HG02759 (cell line): ENCODE measurements at regions not wholly inside any gene's neighbourhood (a gene's known extent, or its start where the extent isn't known, plus 50 kb on each side); places are given as distances from the start of the nearest gene placed in this dataset.

Source experiments
- ATAC-seq: cut with Tn5 transposase; IDR thresholded peaks from one replicate; pipeline ENCODE4 v1.9.1; 2021; ENCODE audit warnings: mild to moderate bottlenecking, moderate library complexity; ENCODE audit not compliant: unreplicated experiment

GRCh38 chr9:120294003-120294402 is 286.0 kb downstream of the CDK5RAP2 start:
- no peak for ATAC-seq

- no peak for ATAC-seq
These were observed 287.4 kb downstream of the CDK5RAP2 start for GRCh38 chr9:120292606-120293005.

DNA sequence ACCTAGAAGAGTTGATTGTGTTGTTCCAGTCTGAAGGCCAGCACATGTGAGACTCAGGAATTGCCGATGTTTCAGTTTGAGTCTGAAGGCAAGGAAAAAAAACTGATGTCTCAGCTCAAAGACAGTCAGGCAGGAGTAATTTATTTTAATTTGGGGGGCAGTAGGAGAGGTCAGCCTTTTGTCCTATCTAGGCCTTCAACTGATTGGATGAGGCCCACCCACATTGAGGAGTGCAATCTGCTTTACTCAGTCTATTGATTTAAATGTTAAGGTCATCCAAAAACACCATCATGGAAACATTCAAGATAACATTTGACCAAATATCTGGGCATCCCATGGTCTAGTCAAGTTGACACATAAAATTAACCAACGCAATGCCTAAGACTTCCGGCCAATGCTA is 288.9 kb downstream of the CDK5RAP2 start:
- no peak for ATAC-seq

DNA sequence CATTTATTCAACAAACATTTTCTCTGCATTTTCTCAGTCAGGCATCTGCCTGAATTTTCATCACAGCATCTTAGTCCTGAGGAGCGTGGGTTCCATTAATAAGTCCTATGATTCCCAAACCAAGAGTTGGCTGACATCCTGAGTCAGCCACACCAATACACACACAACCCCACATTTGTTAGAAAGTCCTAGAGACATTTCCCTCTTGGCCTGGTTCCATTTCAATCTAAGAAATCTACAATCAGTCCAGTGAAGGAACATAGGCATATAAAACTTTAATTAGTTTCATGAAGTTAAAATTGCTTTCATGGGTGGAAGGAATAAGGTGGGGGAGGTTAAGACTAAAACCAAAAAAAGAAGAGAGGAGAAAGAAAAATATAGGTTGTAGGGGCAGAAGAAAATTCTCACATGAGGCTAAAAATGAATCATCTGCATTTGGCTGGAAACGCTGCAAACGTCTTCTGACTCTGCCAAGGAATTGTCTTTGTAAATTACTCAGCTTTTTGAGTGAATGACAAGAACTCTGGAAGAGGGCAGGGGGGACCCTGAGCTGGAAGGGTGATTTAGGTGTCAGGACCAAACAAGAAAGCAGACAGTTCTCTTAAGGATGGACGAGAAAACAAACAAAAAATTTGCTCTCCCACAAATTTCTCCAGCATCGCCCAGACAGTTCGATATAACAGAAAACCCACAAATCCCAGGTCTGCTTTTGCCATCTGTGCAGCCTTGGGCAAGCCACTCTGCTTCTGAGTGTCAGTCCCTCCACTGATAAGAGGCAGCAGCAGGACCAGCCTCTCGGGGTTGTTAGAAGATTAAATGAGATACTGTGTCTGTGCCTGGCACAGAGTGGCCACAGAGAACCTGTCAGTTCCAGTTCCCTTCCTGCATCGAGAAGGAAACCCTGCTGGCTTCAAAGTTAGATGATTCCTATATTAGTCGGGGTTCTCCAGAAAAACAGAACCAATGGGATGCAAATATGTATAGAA is 289.7 kb downstream of the CDK5RAP2 start:
- no peak for ATAC-seq

DNA sequence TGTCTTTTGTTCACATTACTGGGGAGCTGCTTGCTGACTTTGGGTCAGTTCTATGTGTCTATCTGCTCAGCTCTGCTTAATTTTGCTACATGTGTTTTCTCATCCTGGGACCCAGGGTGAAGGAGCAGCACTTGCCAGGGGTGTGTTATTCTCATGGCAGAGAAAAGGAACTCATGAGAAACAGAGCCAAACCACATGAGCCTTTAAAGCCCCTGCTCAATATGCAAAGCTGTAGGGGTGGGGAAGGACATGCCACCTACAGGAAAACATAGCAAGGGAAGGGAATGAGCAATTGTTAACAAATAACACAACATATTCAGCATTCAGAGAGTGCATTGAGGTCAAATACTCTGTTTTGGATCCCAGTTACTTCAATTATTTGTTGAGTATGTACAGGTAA is 290.9 kb downstream of the CDK5RAP2 start:
- ATAC-seq, result no peak

GRCh38 chr9:120286530-120286929 is 293.4 kb downstream of the CDK5RAP2 start:
- ATAC-seq, result no peak

DNA sequence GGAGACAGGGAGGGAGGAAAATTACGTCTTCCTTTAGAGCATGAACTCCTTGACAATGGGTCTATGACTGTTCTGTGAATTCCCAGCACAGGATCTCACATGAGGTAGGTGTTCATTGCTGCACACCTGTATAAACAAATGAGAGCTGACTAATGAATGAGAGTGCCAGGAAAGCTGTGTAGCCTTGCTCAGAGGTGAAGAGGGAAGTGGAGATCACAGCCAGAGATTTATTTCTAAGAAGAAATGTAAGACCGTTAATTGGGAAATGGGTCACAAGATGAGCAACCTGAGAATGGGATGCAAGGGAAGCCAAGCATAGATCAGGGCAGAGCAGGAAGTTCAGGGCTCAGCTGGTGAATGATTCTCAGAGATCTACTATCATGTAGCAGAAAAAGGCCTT is 295.1 kb downstream of the CDK5RAP2 start:
- ATAC-seq, result no peak

GRCh38 chr9:120281665-120282064 is 298.3 kb downstream of the CDK5RAP2 start:
- ATAC-seq, result no peak

DNA sequence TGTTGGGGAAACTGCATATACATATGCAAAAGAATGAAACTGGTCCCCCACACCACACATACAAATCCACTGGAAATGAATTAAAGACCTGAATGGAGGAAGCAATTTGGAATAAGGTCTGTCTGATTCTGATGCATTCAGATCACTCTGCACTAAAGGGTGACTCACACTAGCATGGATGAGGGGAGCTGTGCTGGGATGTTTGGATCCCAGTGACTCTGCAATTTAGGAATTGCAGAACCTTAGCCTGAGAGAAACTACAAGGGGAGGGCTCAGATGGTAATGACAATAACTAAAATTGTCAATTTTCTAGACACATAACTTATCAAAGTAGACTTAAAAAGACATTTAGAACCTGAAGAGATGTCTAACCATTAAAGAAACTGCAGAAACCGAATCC is 312.0 kb downstream of the CDK5RAP2 start:
- ATAC-seq, result no peak

DNA sequence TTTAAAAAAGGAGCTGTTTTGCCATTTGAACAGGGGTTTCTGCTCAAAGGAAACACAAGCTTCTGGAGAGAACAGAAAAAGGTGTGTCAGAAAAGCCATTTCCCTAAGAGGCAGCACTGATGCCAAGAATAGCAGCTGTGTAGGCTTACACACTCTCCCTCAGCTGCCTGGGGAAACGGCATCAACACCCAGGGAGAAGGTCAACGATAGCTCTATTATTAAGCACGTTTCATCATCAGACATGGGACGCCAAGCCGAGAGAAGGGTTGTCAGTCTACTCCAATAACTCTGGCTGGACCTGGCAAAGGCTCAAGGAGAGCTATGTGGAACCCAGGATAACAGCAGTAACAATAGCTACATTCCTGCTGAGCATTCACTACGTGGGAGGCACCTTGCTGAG is 314.2 kb downstream of the CDK5RAP2 start:
- no peak for ATAC-seq

DNA sequence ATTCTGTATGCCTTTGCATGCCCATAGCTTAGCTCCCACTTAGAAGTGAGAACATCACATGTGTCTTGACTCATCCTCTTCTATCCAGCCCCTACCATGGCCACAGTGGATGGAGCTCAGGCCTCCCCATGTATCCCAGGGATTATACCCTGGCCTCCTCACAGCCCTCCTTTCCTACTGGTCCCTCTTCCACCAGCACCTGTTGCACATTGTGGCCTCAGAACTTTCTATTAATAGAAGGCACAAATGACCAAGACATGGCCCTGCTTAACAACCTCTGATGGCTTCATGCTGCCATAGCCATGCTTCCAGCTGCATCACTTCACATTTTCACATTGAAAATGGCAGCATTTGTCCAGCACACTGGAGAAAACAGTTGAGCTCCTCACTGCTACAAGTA is 315.4 kb downstream of the CDK5RAP2 start:
- no peak for ATAC-seq

- no peak for ATAC-seq
These were observed 316.1 kb downstream of the CDK5RAP2 start for GRCh38 chr9:120263836-120264235.

GRCh38 chr9:120261419-120261818 is 318.5 kb downstream of the CDK5RAP2 start:
- ATAC-seq, result no peak

DNA sequence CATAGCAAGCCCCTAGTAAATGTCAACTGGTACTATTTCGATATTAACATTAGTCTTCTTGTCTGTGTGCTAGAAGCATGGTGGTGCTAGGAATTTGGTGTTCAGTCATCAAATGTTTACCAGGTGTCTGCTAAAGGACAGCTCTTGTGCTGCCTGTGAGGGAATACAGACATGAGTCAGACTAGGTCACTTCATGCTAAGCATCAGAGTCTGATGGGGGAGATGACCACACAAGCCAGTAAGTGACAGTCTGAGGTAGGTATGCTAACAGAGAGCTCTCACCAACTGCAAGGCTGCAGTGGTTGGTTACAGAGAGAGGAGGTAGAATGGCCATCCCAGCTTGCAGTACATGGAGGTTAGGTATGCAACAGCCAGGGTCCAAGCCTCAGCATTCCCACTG is 320.9 kb downstream of the CDK5RAP2 start:
- ATAC-seq, result peak; percentile 61

DNA sequence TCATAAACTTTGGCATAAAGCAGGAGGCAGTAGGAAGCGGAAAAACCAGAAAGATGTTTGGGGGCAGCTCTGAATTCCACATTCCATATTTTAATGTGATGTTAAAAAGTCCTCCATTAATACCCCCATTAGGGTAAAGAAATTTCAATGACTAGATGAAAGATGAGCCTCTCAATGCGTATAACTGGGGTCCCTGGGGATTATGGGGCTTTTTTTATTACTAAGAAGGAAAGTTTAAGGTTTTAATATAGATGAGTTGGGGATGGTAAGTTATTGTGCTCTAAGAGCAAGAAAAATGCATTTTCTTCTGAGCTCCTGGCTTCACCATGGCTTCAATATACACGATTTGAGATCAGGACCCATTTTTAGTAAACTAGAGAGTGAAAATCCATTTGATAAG is 321.9 kb downstream of the CDK5RAP2 start:
- ATAC-seq, result no peak

- ATAC-seq, result peak; percentile 65
These were observed 322.5 kb downstream of the CDK5RAP2 start for GRCh38 chr9:120257483-120257882.

- ATAC-seq, result no peak
These were observed 323.8 kb downstream of the CDK5RAP2 start for GRCh38 chr9:120256146-120256545.

- ATAC-seq, result no peak
These were observed 327.7 kb downstream of the CDK5RAP2 start for GRCh38 chr9:120252248-120252647.

DNA sequence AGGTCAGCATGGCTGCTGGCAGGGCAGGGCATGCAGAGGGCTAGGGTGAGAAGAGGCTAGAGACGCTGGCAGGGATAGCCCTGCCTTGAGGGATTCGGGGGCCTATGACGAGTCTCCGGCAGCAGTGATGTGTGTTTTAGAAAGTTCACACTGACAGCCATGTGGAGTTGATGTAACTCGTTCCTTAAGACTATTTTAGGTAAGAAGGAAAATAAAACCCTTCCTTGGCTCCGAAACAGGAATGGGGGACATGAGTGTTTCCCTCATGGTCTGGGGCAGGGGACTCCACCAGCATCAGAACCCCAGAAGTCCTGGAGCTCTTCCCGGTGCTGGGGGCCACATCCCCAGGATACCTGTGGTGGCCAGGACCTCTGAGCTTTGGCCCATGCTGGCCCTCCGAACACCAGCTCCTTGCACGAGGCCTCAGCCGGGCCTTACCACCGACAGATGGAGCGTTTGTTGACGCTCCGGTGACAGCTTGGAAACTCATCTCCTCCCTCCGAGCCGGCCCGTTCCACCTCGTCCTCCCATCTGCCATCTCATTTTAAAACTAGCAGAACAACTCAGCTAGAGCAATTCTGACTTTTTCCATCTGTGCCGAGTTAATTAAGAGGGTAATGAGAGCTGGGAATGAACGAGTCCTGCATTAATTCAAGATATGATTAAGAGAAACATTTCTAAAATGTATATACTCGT is 337.7 kb downstream of the CDK5RAP2 start:
- no peak for ATAC-seq

GRCh38 chr9:120236596-120236995 is 343.4 kb downstream of the CDK5RAP2 start:
- ATAC-seq, result no peak

- no peak for ATAC-seq
These were observed 344.9 kb downstream of the CDK5RAP2 start for GRCh38 chr9:120235081-120235480.

- no peak for ATAC-seq
These were observed 349.7 kb downstream of the CDK5RAP2 start for GRCh38 chr9:120230227-120230626.
